HG03469 (cell line): ENCODE measurements at regions not wholly inside any gene's neighbourhood (a gene's known extent, or its start where the extent isn't known, plus 50 kb on each side); places are given as distances from the start of the nearest gene placed in this dataset.

ENCODE experiments used
- ATAC-seq: cut with Tn5 transposase; IDR thresholded peaks from one replicate; pipeline ENCODE4 v1.9.1; 2021; ENCODE audit warnings: mild to moderate bottlenecking, moderate library complexity, moderate number of reproducible peaks; ENCODE audit not compliant: unreplicated experiment

DNA sequence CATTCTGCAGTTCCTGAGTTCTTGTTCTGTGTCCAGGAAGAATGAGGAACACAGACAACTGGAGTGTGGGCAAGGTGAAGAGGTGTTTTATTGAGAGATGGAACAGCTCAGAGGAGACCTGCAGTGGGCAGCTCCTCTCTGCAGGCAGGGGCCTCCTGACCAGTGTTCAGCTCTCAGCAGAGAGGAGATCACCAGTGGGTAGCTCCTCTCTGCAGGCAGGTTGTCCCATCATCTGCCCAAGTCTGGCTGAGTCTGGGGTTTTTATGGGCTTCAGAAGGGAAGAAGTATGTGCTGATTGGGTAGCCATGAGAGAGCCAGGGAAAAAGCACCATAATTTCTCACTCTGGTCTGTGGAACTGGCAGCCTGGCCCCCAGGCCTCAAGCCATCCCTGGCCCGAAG lies 56.0 kb upstream of the RASGEF1B start:
- ATAC-seq: no peak

DNA sequence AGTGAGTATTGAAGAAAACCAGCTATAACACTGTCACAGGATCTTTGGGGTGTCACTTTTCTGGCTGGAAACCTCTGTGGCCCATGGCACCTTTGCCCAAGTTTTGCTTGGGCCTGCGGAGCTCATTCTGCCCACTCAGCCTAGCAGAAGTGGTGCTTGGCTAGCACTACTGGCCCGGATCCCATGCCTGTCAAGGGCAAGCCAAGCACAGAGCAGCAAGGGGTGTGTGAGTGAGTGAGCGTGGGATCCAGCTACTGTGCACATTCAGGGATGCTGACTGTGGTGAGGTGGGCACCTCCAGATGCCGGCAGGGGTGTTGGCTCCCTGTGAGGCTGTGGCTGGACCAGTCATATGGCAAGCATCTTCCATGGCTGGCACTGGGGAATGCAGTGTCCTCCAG lies 55.4 kb upstream of the RASGEF1B start:
- no peak for ATAC-seq

DNA sequence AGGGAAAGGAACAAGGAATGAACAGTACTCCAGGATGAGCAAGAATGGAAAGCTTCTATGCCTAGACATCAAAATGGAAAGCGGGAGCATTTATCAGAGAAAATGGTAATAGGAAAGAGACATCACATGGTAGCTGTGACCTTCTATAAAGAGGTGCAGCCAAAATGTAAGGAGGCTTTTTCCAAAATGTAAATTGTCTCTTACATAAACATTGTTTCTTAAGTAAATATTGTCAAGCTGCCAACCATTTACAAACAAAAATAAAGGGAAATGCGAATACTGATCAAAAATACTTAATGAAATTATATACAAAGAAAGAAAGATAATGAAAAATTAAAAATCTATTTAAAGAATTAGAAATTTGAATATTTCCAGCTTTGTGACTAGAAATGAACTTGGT lies 55.0 kb upstream of the RASGEF1B start:
- ATAC-seq: no peak

DNA sequence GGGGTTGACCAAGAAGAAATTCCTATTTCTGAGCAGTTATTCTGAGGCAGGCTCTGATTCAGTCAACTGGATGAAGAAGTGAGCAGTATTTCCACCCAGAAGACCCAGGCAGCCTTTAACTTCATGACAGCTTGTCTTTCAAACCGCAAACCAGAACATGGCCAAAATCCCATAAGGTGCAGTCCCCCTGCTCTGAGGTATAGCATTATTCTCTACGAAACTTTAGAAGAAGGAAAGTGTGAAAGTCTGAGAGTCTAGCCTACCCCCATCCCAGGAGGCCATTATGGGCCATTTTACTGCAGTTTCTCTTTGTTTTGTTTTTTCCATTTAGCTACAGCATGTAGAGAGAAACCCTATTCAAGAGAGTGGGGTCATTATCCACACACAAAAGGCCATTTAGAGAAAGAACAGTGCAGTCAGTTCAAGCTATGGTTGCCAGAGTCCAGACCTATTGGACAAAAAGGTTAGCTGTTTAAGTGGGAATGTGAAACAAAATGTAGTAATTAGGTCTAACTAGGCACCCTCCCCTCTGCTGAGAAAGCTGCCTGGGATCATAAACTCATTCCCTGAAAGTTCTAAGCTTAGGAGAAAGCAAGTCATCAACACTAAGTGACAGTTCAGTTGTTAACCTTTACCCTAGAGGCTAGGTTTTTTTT lies 52.1 kb upstream of the RASGEF1B start:
- ATAC-seq: no peak

DNA sequence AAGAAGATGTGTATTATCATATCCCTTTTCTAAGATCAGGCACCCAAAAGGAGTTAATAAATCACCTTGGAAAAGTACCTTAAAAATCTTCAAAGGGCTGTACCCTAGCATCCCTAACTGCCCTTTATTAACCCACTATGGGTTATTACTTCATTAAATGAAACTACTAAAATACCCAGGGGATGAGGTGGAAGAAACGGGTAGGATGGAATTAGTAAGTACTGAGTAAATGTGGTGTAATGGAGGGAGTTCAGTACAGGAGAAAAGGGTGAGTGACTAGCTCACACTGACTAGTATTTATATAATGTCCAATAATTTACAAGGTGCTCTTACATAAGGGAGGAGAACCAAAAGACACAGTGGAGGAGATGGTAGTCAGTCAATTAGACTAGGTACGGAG lies 51.0 kb upstream of the RASGEF1B start:
- ATAC-seq: no peak

DNA sequence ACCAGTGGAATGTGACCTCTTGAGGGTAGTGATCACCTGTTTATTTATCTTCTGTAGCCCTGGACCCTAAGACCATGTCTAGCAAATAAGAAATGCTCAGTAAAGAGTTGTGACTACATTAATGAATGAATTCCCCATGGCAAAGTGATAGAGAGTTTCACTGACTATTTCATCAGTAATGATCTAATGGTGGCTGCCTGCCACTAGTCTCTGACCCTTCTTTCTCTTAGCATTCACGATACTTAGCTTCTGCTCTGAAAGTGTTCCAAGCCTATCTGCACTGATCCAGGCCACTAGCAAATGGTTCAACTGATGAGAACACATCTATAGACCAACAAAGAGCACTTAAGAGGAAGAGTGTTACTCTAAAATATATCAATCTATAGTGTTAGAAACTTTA lies 50.0 kb upstream of the RASGEF1B start:
- no peak for ATAC-seq
